Activated T-cell treated with anti-CD3 and anti-CD28 coated beads, Interleukin-2, amount 50 U/mL, for 4 hours (primary cell): ENCODE measurements at regions not wholly inside any gene's neighbourhood (a gene's known extent, or its start where the extent isn't known, plus 50 kb on each side); places are given as distances from the start of the nearest gene placed in this dataset.

ENCODE experiments used
- ATAC-seq, 2 donors: fragments of 200-7000 bp; cut with Tn5 transposase; one replicate each; pipeline ENCODE4 v1.10.0; 2021
- DNase-seq: peaks from one replicate; pipeline ENCODE4 v3.0.0-alpha.2; 2020
- H3K27me3 Mint-ChIP-seq: one replicate; pipeline ENCODE4 v1.8.0; 2021; ENCODE audit warnings: low read depth, mixed read lengths
- H3K36me3 Mint-ChIP-seq: one replicate; pipeline ENCODE4 v1.8.0; 2022; ENCODE audit warnings: mixed read lengths; ENCODE audit not compliant: insufficient read depth
- H3K4me1 Mint-ChIP-seq: one replicate; pipeline ENCODE4 v1.8.0; 2021; ENCODE audit warnings: low read depth, mixed read lengths
- H3K4me3 Mint-ChIP-seq: one replicate; pipeline ENCODE4 v1.8.0; 2021; ENCODE audit warnings: mild to moderate bottlenecking, moderate library complexity, mixed read lengths
- H3K9me3 Mint-ChIP-seq: one replicate; pipeline ENCODE4 v1.8.0; 2021; ENCODE audit warnings: mixed read lengths

- Mint-ChIP-seq H3K4me3 (no peak overlapping the region), H3K27me3 (no peaks in the 10 kb centered on the region), H3K9me3 (no peaks in the 10 kb centered on the region), H3K36me3 (no peaks in the 10 kb centered on the region), H3K4me1 (peaks cover 7% of the 10 kb centered on the region)
- no peak for ATAC-seq
- DNase-seq, result no peak
Observed at GRCh38 chr1:19591482-19592091, 52.5 kb upstream of the NBL1 start.

- no peak overlapping the region for H3K4me3 Mint-ChIP-seq
- no peaks in the 10 kb centered on the region for H3K27me3 Mint-ChIP-seq
- ATAC-seq, result no peak
- peaks cover 13% of the 10 kb centered on the region for H3K4me1 Mint-ChIP-seq
- no peaks in the 10 kb centered on the region for H3K36me3 Mint-ChIP-seq
- DNase-seq, result no peak
- H3K9me3 Mint-ChIP-seq, result no peaks in the 10 kb centered on the region
Observed at GRCh38 chr1:19585507-19585906, 58.6 kb upstream of the NBL1 start.

DNA sequence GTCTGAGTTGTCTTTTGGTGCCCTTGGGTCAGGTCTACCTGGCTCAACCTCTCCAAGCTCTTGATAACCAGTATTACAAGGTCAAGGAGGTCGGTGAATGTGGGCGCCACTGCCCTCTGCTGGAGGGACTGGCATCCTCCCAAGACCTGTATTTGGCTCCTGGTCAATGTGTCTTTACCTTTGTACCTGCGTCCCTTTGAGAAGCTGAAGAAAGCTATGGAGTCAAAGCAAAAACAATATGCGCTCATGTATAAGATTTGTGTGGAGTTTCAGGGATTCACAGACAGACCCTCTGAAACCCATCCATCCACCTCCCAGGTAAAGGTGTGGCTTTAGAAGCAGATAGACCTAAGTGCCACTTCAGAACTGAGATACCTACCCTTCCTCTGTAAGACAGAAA is 61.8 kb upstream of the NBL1 start:
- ATAC-seq, result peak; percentile 87 to 92

DNA sequence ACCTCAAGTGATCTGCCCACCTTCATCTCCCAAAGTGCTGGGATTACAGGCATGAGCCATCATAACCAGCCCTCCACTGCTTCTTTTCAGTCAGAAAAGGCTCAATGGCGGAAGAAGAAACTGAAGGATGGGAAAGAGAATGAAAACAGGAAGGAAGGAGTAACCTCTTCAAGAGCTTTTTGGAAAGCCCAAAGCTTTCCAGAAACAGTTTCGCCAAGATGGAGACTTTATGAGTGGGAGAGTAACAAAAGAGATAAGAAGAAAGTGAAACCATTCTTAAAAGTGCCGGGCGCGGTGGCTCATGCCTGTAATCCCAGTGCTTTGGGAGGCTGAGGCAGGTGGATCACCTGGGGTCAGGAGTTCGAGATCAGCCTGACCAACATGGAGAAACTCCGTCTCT is 62.7 kb upstream of the NBL1 start:
- ATAC-seq (no peak), DNase-seq (no peak)
- Mint-ChIP-seq H3K36me3 (no peaks in the 10 kb centered on the region), H3K9me3 (no peaks in the 10 kb centered on the region), H3K27me3 (no peaks in the 10 kb centered on the region), H3K4me1 (peaks cover 13% of the 10 kb centered on the region), H3K4me3 (no peak overlapping the region)

More for the DNA sequence above, 61.8 kb upstream of the NBL1 start:
- Mint-ChIP-seq H3K27me3 (no peaks in the 10 kb centered on the region), H3K36me3 (no peaks in the 10 kb centered on the region), H3K4me3 (no peak overlapping the region), H3K9me3 (no peaks in the 10 kb centered on the region), H3K4me1 (peaks cover 13% of the 10 kb centered on the region)
- DNase-seq, result peak; percentile 80

- no peak for ATAC-seq
- Mint-ChIP-seq H3K4me3 (no peak overlapping the region), H3K36me3 (no peaks in the 10 kb centered on the region), H3K27me3 (peaks cover 3% of the 10 kb centered on the region), H3K4me1 (peaks cover 13% of the 10 kb centered on the region), H3K9me3 (no peaks in the 10 kb centered on the region)
- no peak for DNase-seq
Observed at GRCh38 chr1:19577561-19577960, 66.5 kb upstream of the NBL1 start.

- no peak overlapping the region for H3K4me3 Mint-ChIP-seq
- ATAC-seq, result no peak
- DNase-seq, result no peak
- no peaks in the 10 kb centered on the region for H3K9me3 Mint-ChIP-seq
- H3K36me3 Mint-ChIP-seq, result no peaks in the 10 kb centered on the region
- H3K27me3 Mint-ChIP-seq, result peaks cover 3% of the 10 kb centered on the region
- H3K4me1 Mint-ChIP-seq, result peaks cover 8% of the 10 kb centered on the region
Observed at GRCh38 chr1:19577036-19577435, 67.1 kb upstream of the NBL1 start.

DNA sequence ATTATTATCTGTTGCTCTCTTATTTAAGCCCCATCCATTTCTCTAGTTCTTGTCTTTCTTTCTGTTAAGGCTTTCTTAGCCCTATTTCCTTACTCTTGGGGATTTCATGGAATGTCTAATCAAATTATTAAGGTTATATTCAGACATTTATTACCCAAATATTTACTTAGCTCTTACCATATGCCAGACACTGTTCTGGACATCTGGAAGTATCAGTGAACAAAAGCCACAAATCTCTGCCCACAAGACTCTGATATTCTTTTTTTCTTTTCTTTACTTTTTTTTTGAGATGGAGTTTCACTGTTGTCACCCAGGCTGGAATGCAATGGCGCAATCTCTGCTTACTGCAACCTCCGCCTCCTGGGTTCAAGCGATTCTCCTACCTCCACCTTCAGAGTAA is 74.3 kb upstream of the NBL1 start:
- H3K4me3 Mint-ChIP-seq, result no peak overlapping the region
- DNase-seq (no peak), ATAC-seq (no peak)
- H3K4me1 Mint-ChIP-seq, result no peaks in the 10 kb centered on the region
- peaks cover 4% of the 10 kb centered on the region for H3K9me3 Mint-ChIP-seq
- H3K36me3 Mint-ChIP-seq, result no peaks in the 10 kb centered on the region
- H3K27me3 Mint-ChIP-seq, result no peaks in the 10 kb centered on the region

DNA sequence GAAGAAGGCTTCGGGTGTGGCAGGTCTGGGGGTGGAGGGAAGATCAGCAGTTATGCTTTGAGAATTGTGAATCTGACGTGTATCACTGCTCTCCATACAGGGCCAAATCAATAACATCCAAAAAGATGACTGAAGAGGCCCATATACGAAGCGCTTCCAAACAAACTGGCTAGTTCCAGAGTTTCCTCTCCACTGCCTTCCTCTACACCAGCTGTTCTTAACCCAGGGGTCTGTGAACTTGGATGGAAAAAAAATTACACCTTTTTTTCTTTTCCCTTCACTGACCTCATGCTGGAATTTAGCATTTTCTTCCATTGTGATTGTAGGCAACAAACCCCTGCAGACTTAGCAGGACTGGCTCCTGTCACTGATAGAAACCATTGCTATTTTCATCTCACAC is 77.1 kb upstream of the NBL1 start:
- peaks cover 4% of the 10 kb centered on the region for H3K9me3 Mint-ChIP-seq
- H3K4me1 Mint-ChIP-seq, result no peaks in the 10 kb centered on the region
- H3K27me3 Mint-ChIP-seq, result no peaks in the 10 kb centered on the region
- DNase-seq (no peak), ATAC-seq (no peak)
- H3K36me3 Mint-ChIP-seq, result no peaks in the 10 kb centered on the region
- no peak overlapping the region for H3K4me3 Mint-ChIP-seq

GRCh38 chr1:19564366-19564765 is 79.0 kb upstream of the CAPZB start:
- DNase-seq (no peak), ATAC-seq (no peak)
- Mint-ChIP-seq H3K36me3 (no peaks in the 10 kb centered on the region), H3K4me1 (peaks cover 2% of the 10 kb centered on the region), H3K4me3 (no peak overlapping the region), H3K27me3 (no peaks in the 10 kb centered on the region), H3K9me3 (no peaks in the 10 kb centered on the region)

- Mint-ChIP-seq H3K9me3 (no peaks in the 10 kb centered on the region), H3K36me3 (no peaks in the 10 kb centered on the region), H3K27me3 (no peaks in the 10 kb centered on the region), H3K4me3 (no peak overlapping the region), H3K4me1 (peaks cover 8% of the 10 kb centered on the region)
- DNase-seq (no peak), ATAC-seq (no peak)
Observed at GRCh38 chr1:19563324-19564097, 78.2 kb upstream of the CAPZB start.

DNA sequence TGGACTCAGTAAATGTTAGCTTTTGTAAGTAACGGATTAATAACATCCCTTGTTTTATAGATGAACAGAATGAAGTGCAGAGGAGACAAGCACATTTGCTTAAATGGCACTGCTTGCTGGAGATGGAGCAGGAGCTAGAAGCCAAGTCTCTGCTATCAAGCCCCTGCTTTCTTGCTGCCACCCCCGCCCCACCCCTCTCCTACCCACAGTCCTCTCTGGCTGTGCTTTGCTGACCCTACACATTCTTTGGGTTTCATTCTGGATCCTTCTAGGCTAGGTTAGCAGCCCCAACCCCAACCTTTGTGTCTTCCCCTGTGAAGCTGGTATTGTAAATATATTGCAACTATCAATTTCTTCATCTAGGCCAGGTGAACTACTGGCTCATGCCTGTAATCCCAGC is 77.5 kb upstream of the CAPZB start:
- ATAC-seq (no peak), DNase-seq (no peak)
- Mint-ChIP-seq H3K9me3 (no peaks in the 10 kb centered on the region), H3K27me3 (no peaks in the 10 kb centered on the region), H3K4me1 (peaks cover 14% of the 10 kb centered on the region), H3K4me3 (no peak overlapping the region), H3K36me3 (no peaks in the 10 kb centered on the region)

GRCh38 chr1:19560480-19560879 is 75.1 kb upstream of the CAPZB start:
- peaks cover 16% of the 10 kb centered on the region for H3K4me1 Mint-ChIP-seq

GRCh38 chr1:19559641-19560040 is 74.3 kb upstream of the CAPZB start:
- H3K9me3 Mint-ChIP-seq, result no peaks in the 10 kb centered on the region
- no peak for ATAC-seq
- H3K4me3 Mint-ChIP-seq, result no peak overlapping the region
- H3K27me3 Mint-ChIP-seq, result no peaks in the 10 kb centered on the region
- H3K4me1 Mint-ChIP-seq, result peaks cover 16% of the 10 kb centered on the region
- DNase-seq, result no peak
- H3K36me3 Mint-ChIP-seq, result no peaks in the 10 kb centered on the region

More at GRCh38 chr1:19560480-19560879, 75.1 kb upstream of the CAPZB start:
- Mint-ChIP-seq H3K9me3 (no peaks in the 10 kb centered on the region), H3K27me3 (no peaks in the 10 kb centered on the region), H3K4me3 (no peak overlapping the region), H3K36me3 (no peaks in the 10 kb centered on the region)
- no peak for ATAC-seq
- DNase-seq, result no peak

GRCh38 chr1:19557609-19558051 is 72.3 kb upstream of the CAPZB start:
- ATAC-seq (no peak), DNase-seq (no peak)
- peaks cover 17% of the 10 kb centered on the region for H3K4me1 Mint-ChIP-seq
- no peaks in the 10 kb centered on the region for H3K9me3 Mint-ChIP-seq
- H3K36me3 Mint-ChIP-seq, result no peaks in the 10 kb centered on the region
- H3K27me3 Mint-ChIP-seq, result no peaks in the 10 kb centered on the region
- H3K4me3 Mint-ChIP-seq, result no peak overlapping the region

DNA sequence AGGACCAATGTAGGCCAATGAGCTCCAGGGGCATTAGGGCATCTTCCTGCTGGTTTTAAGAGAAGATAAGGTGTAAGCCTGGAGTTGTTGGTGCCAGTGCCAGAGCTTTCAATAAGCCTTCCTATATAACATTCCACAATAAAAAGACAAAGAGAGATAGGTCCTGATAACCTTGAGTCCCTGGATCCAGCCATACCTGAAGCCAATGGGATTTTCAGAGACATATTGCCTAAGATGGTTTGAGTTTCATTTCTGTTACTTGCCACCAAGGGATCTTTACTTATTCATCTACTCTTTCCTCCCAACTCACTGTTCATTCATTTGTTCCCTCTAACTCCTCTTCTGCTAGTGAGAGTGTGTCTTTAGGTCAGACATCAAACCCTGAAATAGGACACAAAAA is 68.8 kb upstream of the CAPZB start:
- DNase-seq (no peak), ATAC-seq (no peak)
- H3K4me1 Mint-ChIP-seq, result peaks cover 17% of the 10 kb centered on the region
- peaks cover 9% of the 10 kb centered on the region for H3K9me3 Mint-ChIP-seq
- H3K27me3 Mint-ChIP-seq, result peaks cover 4% of the 10 kb centered on the region
- H3K36me3 Mint-ChIP-seq, result no peaks in the 10 kb centered on the region
- H3K4me3 Mint-ChIP-seq, result no peak overlapping the region
